ENCODE measurements at regions not wholly inside any gene's neighbourhood (a gene's known extent, or its start where the extent isn't known, plus 50 kb on each side); places are given as distances from the start of the nearest gene placed in this dataset.

GRCh38 chr4:136277741-136278140, 1254.6 kb downstream of the PCDH18 start:
- WGBS, 5 donors = 53 to 75% (median 63%) methylated on average over 2 of the region's 2 CpGs

GRCh38 chr4:136246876-136247275, 1285.4 kb downstream of the PCDH18 start:
- H3K36me3 ChIP-seq = no peaks in the 10 kb centered on the region
- 32 to 72% (median 61%) methylated on average over 2 of the region's 2 CpGs for WGBS, 5 donors
- TF ChIP-seq EP300 (IDR thresholded peaks at IDR 0.05) = no peak
- TF ChIP-seq CTCF (IDR thresholded peaks at IDR 0.05) = no peak
- no peak for TF ChIP-seq POLR2AphosphoS5 (IDR thresholded peaks at IDR 0.05)
- no peak overlapping the region for H3K27ac ChIP-seq
- no peaks in the 10 kb centered on the region for H3K27me3 ChIP-seq
- no peaks in the 10 kb centered on the region for H3K9me3 ChIP-seq
- intact Hi-C loops (cut with DNase I; ENCODE audit: low total_unique reads) = no loop called here
- H3K4me3 ChIP-seq = no peak overlapping the region
- DNase-seq = no peak
- no peaks in the 10 kb centered on the region for H3K4me1 ChIP-seq

More at GRCh38 chr4:136277741-136278140, 1254.6 kb downstream of the PCDH18 start:
- H3K4me1 ChIP-seq = no peaks in the 10 kb centered on the region
- TF ChIP-seq POLR2AphosphoS5 (IDR thresholded peaks at IDR 0.05) (no peak), POLR2A (IDR thresholded peaks at IDR 0.05) (no peak), EP300 (IDR thresholded peaks at IDR 0.05) (no peak), CTCF (IDR thresholded peaks at IDR 0.05) (no peak)
- no peak for DNase-seq
- H3K27ac ChIP-seq = no peak overlapping the region
- H3K9me3 ChIP-seq = no peaks in the 10 kb centered on the region
- H3K4me3 ChIP-seq = no peak overlapping the region
- H3K36me3 ChIP-seq = no peaks in the 10 kb centered on the region
- H3K27me3 ChIP-seq = no peaks in the 10 kb centered on the region
- intact Hi-C loops (cut with DNase I; ENCODE audit: low total_unique reads) = no loop called here

GRCh38 chr4:136241221-136241986, 1290.9 kb downstream of the PCDH18 start:
- peaks cover 0 to 23% (median 17%) of the 10 kb centered on the region in 4 donors for H3K9me3 ChIP-seq
- no peak for TF ChIP-seq EP300 (IDR thresholded peaks at IDR 0.05)
- TF ChIP-seq CTCF (IDR thresholded peaks at IDR 0.05) = no peak
- no peak for TF ChIP-seq POLR2AphosphoS5 (IDR thresholded peaks at IDR 0.05)
- TF ChIP-seq POLR2A (IDR thresholded peaks at IDR 0.05) = no peak
- intact Hi-C loops (cut with DNase I; ENCODE audit: low total_unique reads) = no loop called here
- H3K27me3 ChIP-seq = no peaks in the 10 kb centered on the region
- H3K36me3 ChIP-seq = no peaks in the 10 kb centered on the region
- no peak for DNase-seq
- H3K4me3 ChIP-seq = no peak overlapping the region
- no peaks in the 10 kb centered on the region for H3K4me1 ChIP-seq
- WGBS, 5 donors = 86 to 91% (median 89%) methylated on average over 7 of the region's 7 CpGs
- H3K27ac ChIP-seq = no peak overlapping the region

GRCh38 chr4:136227315-136227714, 1305.0 kb downstream of the PCDH18 start:
- Histone ChIP-seq H3K9me3 (no peaks in the 10 kb centered on the region), H3K4me1 (no peaks in the 10 kb centered on the region), H3K27me3 (no peaks in the 10 kb centered on the region), H3K36me3 (no peaks in the 10 kb centered on the region), H3K4me3 (no peak overlapping the region), H3K27ac (no peak overlapping the region)
- TF ChIP-seq POLR2A (IDR thresholded peaks at IDR 0.05) (no peak), CTCF (IDR thresholded peaks at IDR 0.05) (no peak), EP300 (IDR thresholded peaks at IDR 0.05) (no peak), POLR2AphosphoS5 (IDR thresholded peaks at IDR 0.05) (no peak)
- DNase-seq = no peak
- intact Hi-C loops (cut with DNase I; ENCODE audit: low total_unique reads) = no loop called here

Measured in stomach (tissue), 8 donors.